Pancreas (tissue), 10 donors: ENCODE measurements at regions not wholly inside any gene's neighbourhood (a gene's known extent, or its start where the extent isn't known, plus 50 kb on each side); places are given as distances from the start of the nearest gene placed in this dataset.
"Not testable (repeated sequence)": the region's sequence is repeated elsewhere in the genome, so short reads cannot be mapped to it uniquely, and the experiment has no call there.

Experiments
- ATAC-seq, 4 donors: fragments of 200-7000 bp; cut with Tn5 transposase; one replicate each; pipeline versions ENCODE4 v1.8.0 to v1.9.1; 2020; ENCODE audit warnings: mild to moderate bottlenecking in 4 of 4, moderate library complexity in 4 of 4
- DNase-seq, 6 donors: peaks; one replicate each; pipeline ENCODE4 v3.0.0-alpha.2; 2020
- FAIRE-seq: peaks from 2 replicates; lab custom pipeline; 2012; peaks lifted over from hg19 to GRCh38; lab: Jason Lieb, UNC
- H3K27ac ChIP-seq, 4 donors: fragments of 200-600 bp; sonication (generic); 1 replicate in 3 of 4; 2 replicates in 1 of 4; pipeline versions ENCODE4 v1.5.0 to v1.8.0; 2020
- H3K27me3 ChIP-seq, 4 donors: fragments of 200-600 bp; one replicate each; pipeline ENCODE4 v1.8.0; 2021
- H3K36me3 ChIP-seq, 3 donors: fragments of 200-600 bp; sonication (generic) in 1 of 3; one replicate each; pipeline versions ENCODE4 v1.5.0 to v1.8.0; 2020 to 2021
- H3K4me1 ChIP-seq, 3 donors: fragments of 200-600 bp; one replicate each; pipeline ENCODE4 v1.8.0; 2021
- H3K4me3 ChIP-seq, 4 donors: fragments of 200-600 bp; sonication (generic) in 2 of 4; one replicate each; pipeline versions ENCODE4 v1.5.0 to v1.8.0; 2020 to 2021
- H3K9me3 ChIP-seq, 4 donors: fragments of 200-600 bp; one replicate each; pipeline ENCODE4 v1.8.0; 2021
- WGBS, 2 donors: extraction: QIAGEN DNeasy Blood & Tissue Kit; methylation state at CpG; one replicate each; pipeline ENCODE4 v1.1.7; 2013; 5-methylcytosine and 5-hydroxymethylcytosine counted together
- intact Hi-C, 3 donors: fragments of 100-400 bp; cut with DNase I; formaldehyde crosslinking; loops; one replicate each; pipeline versions ENCODE4 v1.11.1 to v1.14.2; 2022
- TF ChIP-seq, protein P1 (sequence below), 4 donors: fragments of 200-600 bp; sonication (generic) in 3 of 4; IDR thresholded peaks; one replicate each; pipeline versions ENCODE4 v1.5.0 to v1.8.0; 2021; ENCODE audit warnings: antibody characterized with exemption in 4 of 4
- donor health status: healthy with polysubstance abuse.
- donor health status: DM: no; HTN: no; CAD: no; lungs with moderate emphysema.
- donor health status: DM: no; HTN: no; CAD: no.
- donor health status: control.
- donor health status: control.
- donor health status: Bipolar disorder and iron deficiency.
- donor health status: DM: yes; HTN: yes; CAD: no.
- donor health status: DM: no; HTN: no; CAD: no.
- donor health status: DM: no; HTN: no; CAD: no.
- donor health status: DM: yes; HTN: yes; CAD: no.

DNA sequence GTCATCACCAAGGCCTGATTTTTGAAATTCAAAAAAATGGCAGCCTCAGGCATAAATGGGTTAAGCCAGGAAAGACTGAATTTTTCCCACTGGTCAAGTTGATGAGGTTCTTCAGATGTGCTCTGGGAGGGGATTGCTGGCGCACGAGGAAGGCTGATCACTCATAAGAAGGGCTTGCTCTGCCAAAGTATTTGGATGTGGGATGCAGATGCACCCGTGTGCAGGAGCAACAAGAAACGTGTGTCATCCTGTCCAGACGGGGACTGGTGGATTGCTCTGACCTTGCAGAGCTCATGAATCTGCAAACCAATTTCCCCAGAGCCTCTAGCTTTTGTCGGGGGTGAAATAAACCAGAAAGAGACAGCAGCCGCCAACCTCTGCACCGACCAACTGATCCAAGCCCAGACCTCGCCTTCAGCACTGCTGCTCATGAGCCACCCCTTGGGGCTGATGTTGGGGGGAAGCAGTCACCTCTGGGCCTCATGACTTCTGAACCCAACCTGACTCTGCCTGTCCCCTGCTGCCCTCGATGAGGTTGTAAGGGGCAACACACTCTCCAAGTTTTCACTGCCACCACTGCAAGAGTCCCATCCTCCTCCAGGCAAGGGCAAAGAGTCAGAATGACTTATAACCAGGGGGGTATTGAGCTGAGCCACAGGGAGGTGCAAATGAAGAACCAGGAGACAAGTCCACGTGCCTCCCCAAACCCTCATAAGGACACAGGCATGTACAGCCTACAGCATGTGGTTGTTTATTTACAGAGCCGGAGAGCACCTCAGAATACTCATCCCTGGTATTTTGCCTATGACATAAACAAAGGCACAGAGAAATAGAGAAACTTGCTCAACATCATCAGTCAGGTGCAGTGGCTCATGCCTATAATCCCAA lies 452.0 kb downstream of the SOX9 start:
- no peaks in the 10 kb centered on the region for H3K36me3 ChIP-seq
- no peak for ATAC-seq
- no peak for FAIRE-seq
- 55 to 61% methylated on average over 12 of the region's 12 CpGs for WGBS, 2 donors
- H3K4me3 ChIP-seq = no peak overlapping the region
- H3K9me3 ChIP-seq = no peaks in the 10 kb centered on the region
- no peaks in the 10 kb centered on the region for H3K27me3 ChIP-seq
- H3K27ac ChIP-seq = no peak overlapping the region
- intact Hi-C loops = no loop called here
- H3K4me1 ChIP-seq = peaks cover 0 to 2% (median 0%) of the 10 kb centered on the region in 3 donors
- no peak for DNase-seq
- TF ChIP-seq, protein P1, sequence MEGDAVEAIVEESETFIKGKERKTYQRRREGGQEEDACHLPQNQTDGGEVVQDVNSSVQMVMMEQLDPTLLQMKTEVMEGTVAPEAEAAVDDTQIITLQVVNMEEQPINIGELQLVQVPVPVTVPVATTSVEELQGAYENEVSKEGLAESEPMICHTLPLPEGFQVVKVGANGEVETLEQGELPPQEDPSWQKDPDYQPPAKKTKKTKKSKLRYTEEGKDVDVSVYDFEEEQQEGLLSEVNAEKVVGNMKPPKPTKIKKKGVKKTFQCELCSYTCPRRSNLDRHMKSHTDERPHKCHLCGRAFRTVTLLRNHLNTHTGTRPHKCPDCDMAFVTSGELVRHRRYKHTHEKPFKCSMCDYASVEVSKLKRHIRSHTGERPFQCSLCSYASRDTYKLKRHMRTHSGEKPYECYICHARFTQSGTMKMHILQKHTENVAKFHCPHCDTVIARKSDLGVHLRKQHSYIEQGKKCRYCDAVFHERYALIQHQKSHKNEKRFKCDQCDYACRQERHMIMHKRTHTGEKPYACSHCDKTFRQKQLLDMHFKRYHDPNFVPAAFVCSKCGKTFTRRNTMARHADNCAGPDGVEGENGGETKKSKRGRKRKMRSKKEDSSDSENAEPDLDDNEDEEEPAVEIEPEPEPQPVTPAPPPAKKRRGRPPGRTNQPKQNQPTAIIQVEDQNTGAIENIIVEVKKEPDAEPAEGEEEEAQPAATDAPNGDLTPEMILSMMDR (IDR thresholded peaks at IDR 0.05) = no peak

DNA sequence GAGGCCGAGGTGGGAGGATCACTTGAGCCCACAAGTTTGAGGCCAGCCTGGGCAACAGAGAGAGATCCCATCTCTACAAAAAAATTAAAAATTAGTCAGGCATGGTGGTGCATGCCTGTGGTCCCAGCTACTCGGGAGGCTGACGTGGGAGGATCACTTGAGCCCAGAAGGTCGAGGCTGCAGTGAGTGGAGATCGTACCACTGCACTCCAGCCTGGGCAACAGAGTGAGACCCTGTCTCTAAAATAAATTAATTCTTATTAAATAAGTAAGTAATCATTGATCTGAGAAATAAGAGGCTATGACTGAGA lies 452.6 kb downstream of the SOX9 start:
- H3K4me3 ChIP-seq, H3K9me3 ChIP-seq, H3K27me3 ChIP-seq, H3K27ac ChIP-seq, FAIRE-seq, H3K36me3 ChIP-seq, ATAC-seq, intact Hi-C loops, DNase-seq, H3K4me1 ChIP-seq: not testable (repeated sequence)
- 80 to 90% methylated on average over 5 of the region's 5 CpGs for WGBS, 2 donors

DNA sequence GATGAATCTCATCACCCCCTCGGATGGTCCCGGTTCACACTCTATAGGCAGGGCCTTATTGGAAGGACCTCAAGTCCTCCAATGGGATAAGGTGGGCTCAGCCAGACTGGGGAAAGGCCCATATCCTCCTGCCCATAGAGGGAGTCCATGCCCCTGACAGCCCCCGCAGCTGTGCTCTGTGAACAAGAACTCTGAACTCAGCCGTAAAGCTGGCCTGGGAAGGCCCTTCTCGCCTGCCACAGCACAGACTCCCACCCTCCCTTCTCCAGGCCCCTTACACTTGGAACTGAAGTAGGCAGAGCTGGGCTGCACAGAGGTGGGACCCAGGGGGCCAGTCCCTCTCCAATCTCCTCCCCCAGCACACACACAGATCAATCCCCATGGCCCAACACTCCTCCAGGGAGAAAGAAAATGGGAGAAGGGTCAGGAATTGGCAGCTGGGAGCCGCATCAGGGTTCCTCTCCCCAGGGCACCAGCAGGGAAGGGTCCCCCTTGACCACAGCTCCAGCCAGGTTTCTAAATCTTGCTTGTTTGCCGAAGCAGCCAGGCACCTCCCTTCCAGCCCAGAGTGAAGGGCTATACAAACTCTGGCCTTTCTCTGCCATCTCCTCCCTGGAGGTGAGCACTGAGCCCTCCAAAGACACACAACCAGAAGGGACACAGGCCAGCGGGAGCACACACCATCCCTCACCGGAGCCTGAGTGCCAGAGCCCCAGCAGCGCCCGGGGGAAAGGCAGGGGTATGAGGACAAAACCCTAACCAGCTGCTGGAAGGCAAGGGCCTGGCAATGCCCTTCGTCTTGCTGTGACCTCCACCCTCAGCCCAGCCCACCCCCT lies 454.1 kb downstream of the SOX9 start:
- H3K4me1 ChIP-seq = peaks cover under 1 to 5% (median under 1%) of the 10 kb centered on the region in 3 donors
- H3K36me3 ChIP-seq = no peaks in the 10 kb centered on the region
- H3K9me3 ChIP-seq = no peaks in the 10 kb centered on the region
- H3K27me3 ChIP-seq = no peaks in the 10 kb centered on the region
- H3K4me3 ChIP-seq = no peak overlapping the region
- FAIRE-seq = no peak
- H3K27ac ChIP-seq = no peak overlapping the region
- no peak for ATAC-seq
- TF ChIP-seq, protein P1 (IDR thresholded peaks at IDR 0.05) = no peak
- WGBS, 2 donors = 81 to 89% methylated on average over 12 of the region's 12 CpGs
- DNase-seq = no peak
- intact Hi-C loops = no loop called here

DNA sequence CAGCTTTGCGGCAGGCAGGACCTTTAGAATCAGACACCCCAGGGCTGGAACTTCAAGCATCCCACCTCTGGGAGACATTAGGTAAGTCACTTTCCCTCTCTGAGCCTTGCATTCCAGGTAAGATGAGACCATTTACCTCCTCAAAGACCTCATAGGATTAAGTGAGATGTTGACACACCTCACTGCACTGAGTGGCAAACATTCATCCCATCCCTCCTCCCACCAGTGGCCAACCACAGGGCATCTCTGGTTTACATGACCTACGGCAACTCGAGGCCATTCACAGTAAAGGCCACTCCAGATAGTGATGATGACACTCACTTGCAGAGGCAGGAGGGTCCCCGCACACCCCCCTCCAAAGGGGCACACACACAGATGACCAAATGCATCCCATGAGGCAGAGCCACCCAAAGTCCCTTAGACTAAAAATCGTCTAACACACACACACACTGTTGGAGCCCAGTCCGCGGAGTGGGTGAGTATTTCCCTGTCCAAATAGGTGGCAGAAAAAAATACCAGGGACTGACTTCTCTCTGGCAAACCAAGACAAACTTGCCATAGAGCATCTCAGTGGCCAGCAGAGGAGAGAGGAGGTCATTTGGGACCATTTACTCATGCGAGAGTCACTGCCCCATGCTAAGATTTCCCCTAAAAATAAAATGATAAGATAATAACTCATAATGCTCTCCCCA lies 454.9 kb downstream of the SOX9 start:
- no peaks in the 10 kb centered on the region for H3K27me3 ChIP-seq
- FAIRE-seq (no peak), DNase-seq (no peak), ATAC-seq (no peak)
- no peak overlapping the region for H3K27ac ChIP-seq
- no peaks in the 10 kb centered on the region for H3K36me3 ChIP-seq
- 58 to 64% methylated on average over 8 of the region's 8 CpGs for WGBS, 2 donors
- peaks cover 6 to 9% (median 6%) of the 10 kb centered on the region in 3 donors for H3K4me1 ChIP-seq
- intact Hi-C loops = no loop called here
- no peaks in the 10 kb centered on the region for H3K9me3 ChIP-seq
- no peak overlapping the region for H3K4me3 ChIP-seq
- TF ChIP-seq, protein P1 (IDR thresholded peaks at IDR 0.05) = no peak

DNA sequence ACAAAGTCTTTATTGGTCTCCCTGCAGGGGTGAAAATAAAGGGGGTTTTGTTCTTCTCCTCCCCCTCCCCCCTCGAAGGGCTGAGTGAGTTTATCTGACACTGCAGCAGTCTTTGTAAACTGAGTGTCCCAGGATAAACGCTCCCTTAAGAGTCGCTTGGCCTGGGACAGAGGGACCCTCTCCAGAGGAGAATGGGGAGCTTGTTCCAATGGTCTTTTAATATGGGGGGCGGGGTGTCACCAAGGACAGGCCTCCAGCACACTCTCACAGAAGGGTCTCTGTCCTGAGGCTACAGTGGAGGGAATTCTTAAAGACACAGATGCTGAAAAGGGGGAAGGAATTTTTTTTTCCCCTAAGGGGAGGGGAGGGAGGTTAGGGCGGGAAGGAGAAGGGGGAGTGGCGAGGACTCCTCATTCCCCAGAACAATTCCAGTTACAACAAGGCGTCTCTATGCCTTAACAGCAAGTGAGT lies 455.5 kb downstream of the SOX9 start:
- Histone ChIP-seq H3K27me3 (no peaks in the 10 kb centered on the region), H3K27ac (no peak overlapping the region), H3K36me3 (no peaks in the 10 kb centered on the region), H3K9me3 (no peaks in the 10 kb centered on the region), H3K4me1 (peaks cover 11 to 15% (median 11%) of the 10 kb centered on the region in 3 donors), H3K4me3 (no peak overlapping the region)
- DNase-seq (no peak), FAIRE-seq (no peak), ATAC-seq (no peak)
- intact Hi-C loops = no loop called here
- TF ChIP-seq, protein P1 (IDR thresholded peaks at IDR 0.05) = no peak
- 46 to 51% methylated on average over 7 of the region's 7 CpGs for WGBS, 2 donors
